ENCODE measurements at regions not wholly inside any gene's neighbourhood (a gene's known extent, or its start where the extent isn't known, plus 50 kb on each side); places are given as distances from the start of the nearest gene placed in this dataset.

DNA sequence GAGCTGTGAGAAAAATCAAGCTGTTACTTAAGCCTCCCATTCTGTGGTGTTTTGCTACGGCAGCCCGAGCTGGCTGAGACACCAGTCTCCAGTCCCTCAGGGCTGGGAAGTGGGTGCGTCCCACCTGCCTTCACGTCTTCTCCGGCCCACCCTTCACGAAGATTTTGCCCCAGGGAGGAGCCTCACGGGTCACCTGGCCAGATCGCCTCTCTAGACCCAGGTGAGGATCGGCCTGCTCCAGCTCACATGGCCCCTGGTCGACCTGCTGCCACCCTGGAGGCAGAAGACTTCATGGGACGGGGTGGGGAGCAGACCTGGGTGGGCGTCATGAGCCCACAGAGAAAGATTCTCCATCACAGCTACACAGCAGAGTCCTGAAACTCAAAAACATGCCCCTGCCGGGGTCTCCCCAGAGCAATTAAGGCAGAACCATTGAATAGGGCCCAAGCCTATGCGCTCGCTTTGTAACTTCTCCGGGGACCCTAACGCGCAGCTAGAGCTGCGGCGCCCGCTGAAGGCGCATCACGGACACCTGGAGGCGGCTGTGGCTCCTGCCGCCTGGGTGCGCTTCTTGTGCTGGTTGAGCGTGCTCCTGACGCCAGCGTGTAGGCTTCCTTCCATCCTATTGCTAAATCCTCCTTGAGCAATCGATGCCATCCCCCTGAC is 92.6 kb upstream of the ALDH1A3 start (continued):
- TF ChIP-seq, protein P1, sequence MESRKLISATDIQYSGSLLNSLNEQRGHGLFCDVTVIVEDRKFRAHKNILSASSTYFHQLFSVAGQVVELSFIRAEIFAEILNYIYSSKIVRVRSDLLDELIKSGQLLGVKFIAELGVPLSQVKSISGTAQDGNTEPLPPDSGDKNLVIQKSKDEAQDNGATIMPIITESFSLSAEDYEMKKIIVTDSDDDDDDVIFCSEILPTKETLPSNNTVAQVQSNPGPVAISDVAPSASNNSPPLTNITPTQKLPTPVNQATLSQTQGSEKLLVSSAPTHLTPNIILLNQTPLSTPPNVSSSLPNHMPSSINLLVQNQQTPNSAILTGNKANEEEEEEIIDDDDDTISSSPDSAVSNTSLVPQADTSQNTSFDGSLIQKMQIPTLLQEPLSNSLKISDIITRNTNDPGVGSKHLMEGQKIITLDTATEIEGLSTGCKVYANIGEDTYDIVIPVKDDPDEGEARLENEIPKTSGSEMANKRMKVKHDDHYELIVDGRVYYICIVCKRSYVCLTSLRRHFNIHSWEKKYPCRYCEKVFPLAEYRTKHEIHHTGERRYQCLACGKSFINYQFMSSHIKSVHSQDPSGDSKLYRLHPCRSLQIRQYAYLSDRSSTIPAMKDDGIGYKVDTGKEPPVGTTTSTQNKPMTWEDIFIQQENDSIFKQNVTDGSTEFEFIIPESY (IDR thresholded peaks at IDR 0.05; ENCODE audit: extremely low read depth, insufficient replicate concordance, low read length) = no peak
- TF ChIP-seq ZFX (IDR thresholded peaks at IDR 0.05) = no peak
- no peak for TF ChIP-seq EGR1 (IDR thresholded peaks at IDR 0.05; ENCODE audit: low read depth)
- no peak for TF ChIP-seq SP1 (IDR thresholded peaks at IDR 0.05; ENCODE audit: low read depth)
- no peak for TF ChIP-seq FOSL1 (IDR thresholded peaks at IDR 0.05; ENCODE audit: low read depth)

DNA sequence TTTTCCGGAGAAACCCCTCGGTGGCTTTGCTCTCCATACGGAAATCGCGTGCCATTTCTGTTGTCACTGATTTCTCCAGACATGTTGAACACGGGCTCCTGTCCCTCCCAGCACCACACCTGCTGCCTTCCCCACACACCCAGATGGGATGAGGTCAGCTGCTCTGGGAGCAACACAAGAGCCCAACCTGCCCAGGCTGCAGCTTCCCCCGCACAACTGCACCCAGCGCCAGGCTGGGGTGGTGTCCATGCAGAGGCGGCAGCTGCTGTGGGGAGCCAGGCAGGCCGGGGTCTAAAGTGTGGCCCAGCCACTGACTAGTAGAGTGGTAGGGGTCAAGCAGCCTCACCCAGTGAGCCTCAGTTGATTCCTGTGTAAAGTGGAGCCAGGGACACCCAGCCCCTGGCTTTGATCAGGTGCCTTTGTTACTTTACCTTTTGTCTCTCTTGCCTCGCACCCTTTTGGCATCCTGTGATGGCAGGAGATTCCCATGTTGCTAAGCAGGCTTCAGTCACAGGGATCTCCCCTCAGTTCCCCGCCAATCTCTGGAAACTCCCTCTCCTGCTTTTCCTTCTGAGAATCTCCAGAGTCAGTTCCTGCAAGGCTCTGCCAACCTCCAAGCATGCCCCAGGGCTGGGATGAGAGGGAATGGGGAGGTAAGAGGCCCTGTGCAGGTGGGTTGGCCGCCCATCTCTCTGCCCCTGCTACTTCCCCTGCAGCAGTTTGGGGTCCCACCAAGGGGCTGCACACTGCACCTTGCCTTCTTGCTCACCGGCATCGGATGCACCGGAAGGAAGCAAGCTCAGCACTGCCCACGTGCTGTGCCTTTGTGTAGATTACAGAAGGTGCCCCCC is 91.8 kb upstream of the ALDH1A3 start:
- RAD21 ChIA-PET (ENCODE audit: low non-redundant PET in 1 of 2, low total read pairs in 2 of 2, uncharacterized antibody in 2 of 2, unreplicated experiment in 2 of 2) = no interaction called here
- TF ChIP-seq EGR1 (IDR thresholded peaks at IDR 0.05; ENCODE audit: low read depth) (no peak), RAD21 (IDR thresholded peaks at IDR 0.05; ENCODE audit: low read depth) (no peak), JUND (IDR thresholded peaks at IDR 0.05) (no peak), YY1 (IDR thresholded peaks at IDR 0.05; ENCODE audit: extremely low read depth, insufficient replicate concordance, low read depth, low read length) (no peak), ZFX (IDR thresholded peaks at IDR 0.05) (no peak), TCF7L2 (IDR thresholded peaks at IDR 0.05; ENCODE audit: borderline replicate concordance, extremely low read depth, insufficient read depth, insufficient read length) (no peak), EZH2 (IDR thresholded peaks at IDR 0.05) (no peak), SRF (IDR thresholded peaks at IDR 0.05; ENCODE audit: low read depth) (no peak)
- TF ChIP-seq, protein P2, sequence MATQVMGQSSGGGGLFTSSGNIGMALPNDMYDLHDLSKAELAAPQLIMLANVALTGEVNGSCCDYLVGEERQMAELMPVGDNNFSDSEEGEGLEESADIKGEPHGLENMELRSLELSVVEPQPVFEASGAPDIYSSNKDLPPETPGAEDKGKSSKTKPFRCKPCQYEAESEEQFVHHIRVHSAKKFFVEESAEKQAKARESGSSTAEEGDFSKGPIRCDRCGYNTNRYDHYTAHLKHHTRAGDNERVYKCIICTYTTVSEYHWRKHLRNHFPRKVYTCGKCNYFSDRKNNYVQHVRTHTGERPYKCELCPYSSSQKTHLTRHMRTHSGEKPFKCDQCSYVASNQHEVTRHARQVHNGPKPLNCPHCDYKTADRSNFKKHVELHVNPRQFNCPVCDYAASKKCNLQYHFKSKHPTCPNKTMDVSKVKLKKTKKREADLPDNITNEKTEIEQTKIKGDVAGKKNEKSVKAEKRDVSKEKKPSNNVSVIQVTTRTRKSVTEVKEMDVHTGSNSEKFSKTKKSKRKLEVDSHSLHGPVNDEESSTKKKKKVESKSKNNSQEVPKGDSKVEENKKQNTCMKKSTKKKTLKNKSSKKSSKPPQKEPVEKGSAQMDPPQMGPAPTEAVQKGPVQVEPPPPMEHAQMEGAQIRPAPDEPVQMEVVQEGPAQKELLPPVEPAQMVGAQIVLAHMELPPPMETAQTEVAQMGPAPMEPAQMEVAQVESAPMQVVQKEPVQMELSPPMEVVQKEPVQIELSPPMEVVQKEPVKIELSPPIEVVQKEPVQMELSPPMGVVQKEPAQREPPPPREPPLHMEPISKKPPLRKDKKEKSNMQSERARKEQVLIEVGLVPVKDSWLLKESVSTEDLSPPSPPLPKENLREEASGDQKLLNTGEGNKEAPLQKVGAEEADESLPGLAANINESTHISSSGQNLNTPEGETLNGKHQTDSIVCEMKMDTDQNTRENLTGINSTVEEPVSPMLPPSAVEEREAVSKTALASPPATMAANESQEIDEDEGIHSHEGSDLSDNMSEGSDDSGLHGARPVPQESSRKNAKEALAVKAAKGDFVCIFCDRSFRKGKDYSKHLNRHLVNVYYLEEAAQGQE (IDR thresholded peaks at IDR 0.05; ENCODE audit: low read depth) = no peak
- TF ChIP-seq, protein P3, sequence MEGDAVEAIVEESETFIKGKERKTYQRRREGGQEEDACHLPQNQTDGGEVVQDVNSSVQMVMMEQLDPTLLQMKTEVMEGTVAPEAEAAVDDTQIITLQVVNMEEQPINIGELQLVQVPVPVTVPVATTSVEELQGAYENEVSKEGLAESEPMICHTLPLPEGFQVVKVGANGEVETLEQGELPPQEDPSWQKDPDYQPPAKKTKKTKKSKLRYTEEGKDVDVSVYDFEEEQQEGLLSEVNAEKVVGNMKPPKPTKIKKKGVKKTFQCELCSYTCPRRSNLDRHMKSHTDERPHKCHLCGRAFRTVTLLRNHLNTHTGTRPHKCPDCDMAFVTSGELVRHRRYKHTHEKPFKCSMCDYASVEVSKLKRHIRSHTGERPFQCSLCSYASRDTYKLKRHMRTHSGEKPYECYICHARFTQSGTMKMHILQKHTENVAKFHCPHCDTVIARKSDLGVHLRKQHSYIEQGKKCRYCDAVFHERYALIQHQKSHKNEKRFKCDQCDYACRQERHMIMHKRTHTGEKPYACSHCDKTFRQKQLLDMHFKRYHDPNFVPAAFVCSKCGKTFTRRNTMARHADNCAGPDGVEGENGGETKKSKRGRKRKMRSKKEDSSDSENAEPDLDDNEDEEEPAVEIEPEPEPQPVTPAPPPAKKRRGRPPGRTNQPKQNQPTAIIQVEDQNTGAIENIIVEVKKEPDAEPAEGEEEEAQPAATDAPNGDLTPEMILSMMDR (IDR thresholded peaks at IDR 0.05 in 2 of 3, conservative IDR thresholded peaks at IDR 0.05 in 1 of 3; ENCODE audit: borderline replicate concordance in 1 of 3, insufficient read depth in 1 of 3, low read depth in 2 of 3, low read length in 2 of 3) = no peak

More for the DNA sequence above, 91.8 kb upstream of the ALDH1A3 start:
- no peak for DNase-seq (ENCODE audit: low read depth, low spot score)
- CTCF ChIA-PET = no interaction called here
- BruUV-seq (replicated peaks) = no TSS peak
- Histone ChIP-seq H3K27me3 (ENCODE audit: insufficient read depth, low read length) (no peaks in the 10 kb centered on the region), H3K9ac (ENCODE audit: low read length) (no peak overlapping the region), H3K79me2 (ENCODE audit: insufficient read depth, low read length) (no peaks in the 10 kb centered on the region), H3K4me1 (ENCODE audit: control insufficient read depth in 1 of 2, insufficient read depth in 2 of 2, low read length in 2 of 2) (peaks cover 0 to 8% of the 10 kb centered on the region in 2 experiments; a peak in 1 of 4 replicates), H2AFZ (ENCODE audit: low read depth, low read length, poor library complexity, severe bottlenecking) (no peak overlapping the region), H3K9me3 (ENCODE audit: control insufficient read depth in 1 of 2, insufficient read depth in 1 of 2, low read depth in 1 of 2, low read length in 2 of 2) (no peaks in the 10 kb centered on the region), H4K20me1 (ENCODE audit: insufficient read depth) (no peaks in the 10 kb centered on the region), H3K9me2 (ENCODE audit: insufficient read depth) (no peaks in the 10 kb centered on the region), H3K4me2 (ENCODE audit: low read length) (no peak overlapping the region), H3K4me3 (replicated peaks in 1 of 2; ENCODE audit: low read depth in 1 of 2, low read length in 2 of 2) (no peak overlapping the region), H3K36me3 (ENCODE audit: control insufficient read depth in 1 of 2, insufficient read depth in 2 of 2, low read length in 2 of 2) (no peaks in the 10 kb centered on the region), H3K27ac (ENCODE audit: low read depth, low read length) (no peak overlapping the region)
- ATAC-seq = no peak
- intact Hi-C loops (cut with micrococcal nuclease) = no loop called here
- POLR2A ChIA-PET = no interaction called here
